Coronary artery (tissue), 2 donors: ENCODE measurements at regions not wholly inside any gene's neighbourhood (a gene's known extent, or its start where the extent isn't known, plus 50 kb on each side); places are given as distances from the start of the nearest gene placed in this dataset.

ENCODE experiments used
- DNase-seq: peaks from one replicate; pipeline ENCODE4 v3.0.0-alpha.2; 2017; ENCODE audit warnings: low spot score
- H3K27ac ChIP-seq, 2 donors: fragments of 200-600 bp; sonication (generic); one replicate each; pipeline ENCODE4 v1.5.1; 2016 to 2019
- H3K4me3 ChIP-seq: fragments of 200-600 bp; sonication (generic); 2 replicates; pipeline ENCODE4 v1.5.1; 2016; ENCODE audit warnings: mild to moderate bottlenecking, moderate library complexity
- CTCF ChIP-seq: fragments of 200-600 bp; sonication (generic); IDR thresholded peaks from one replicate; pipeline ENCODE4 v1.5.1; 2019; ENCODE audit warnings: antibody characterized with exemption

GRCh38 chr3:127367593-127367992 is 79.7 kb upstream of the PRR20G start:
- Histone ChIP-seq H3K27ac (no peak overlapping the region), H3K4me3 (no peak overlapping the region)
- DNase-seq = peak; percentile 31
- TF ChIP-seq CTCF = no peak

GRCh38 chr3:127366383-127366782 is 78.5 kb upstream of the PRR20G start:
- Histone ChIP-seq H3K27ac (no peak overlapping the region), H3K4me3 (no peak overlapping the region)
- no peak for DNase-seq
- TF ChIP-seq CTCF = no peak

- no peak for TF ChIP-seq CTCF
- peak; percentile 43 for DNase-seq
- H3K4me3 ChIP-seq = no peak overlapping the region
- H3K27ac ChIP-seq = no peak overlapping the region
These were observed 77.4 kb upstream of the PRR20G start for GRCh38 chr3:127365163-127365798.

GRCh38 chr3:127363891-127364290 is 76.0 kb upstream of the PRR20G start:
- no peak for TF ChIP-seq CTCF
- Histone ChIP-seq H3K4me3 (no peak overlapping the region), H3K27ac (no peak overlapping the region)
- DNase-seq = no peak

- no peak for TF ChIP-seq CTCF
- H3K27ac ChIP-seq = no peak overlapping the region
- DNase-seq = peak; percentile 29
- no peak overlapping the region for H3K4me3 ChIP-seq
These were observed 75.3 kb upstream of the PRR20G start for GRCh38 chr3:127363171-127363570.

- Histone ChIP-seq H3K4me3 (no peak overlapping the region), H3K27ac (no peak overlapping the region)
- DNase-seq = peak; percentile 57
- TF ChIP-seq CTCF = no peak
These were observed 72.8 kb upstream of the PRR20G start for GRCh38 chr3:127360647-127361046.

- no peak for TF ChIP-seq CTCF
- no peak overlapping the region for H3K4me3 ChIP-seq
- DNase-seq = no peak
- no peak overlapping the region for H3K27ac ChIP-seq
These were observed 70.8 kb upstream of the PRR20G start for GRCh38 chr3:127358641-127359040.
